ENCODE measurements at regions not wholly inside any gene's neighbourhood (a gene's known extent, or its start where the extent isn't known, plus 50 kb on each side); places are given as distances from the start of the nearest gene placed in this dataset.
A peak's percentile ranks its signal among the peaks of the same experiment; 100 is the strongest.

- DNase-seq, result no peak
Observed at GRCh38 chr12:83827193-83827592, 1085.4 kb downstream of the SLC6A15 start.

- peak in 9 of 51 donors; percentile 1 to 40 (median 4) for DNase-seq
Observed at GRCh38 chr12:83826112-83826511, 1086.5 kb downstream of the SLC6A15 start.

- DNase-seq, result peak in 17 of 51 donors; percentile 2 to 43 (median 21)
Observed at GRCh38 chr12:83823386-83824045, 1089.1 kb downstream of the SLC6A15 start.

- DNase-seq, result no peak
Observed at GRCh38 chr12:83821967-83822366, 1090.6 kb downstream of the SLC6A15 start.

- no peak for DNase-seq
Observed at GRCh38 chr12:83818881-83819280, 1093.7 kb downstream of the SLC6A15 start.

GRCh38 chr12:83817730-83818129 lies 1094.9 kb downstream of the SLC6A15 start:
- no peak for DNase-seq

GRCh38 chr12:83808591-83808990 lies 1104.0 kb downstream of the SLC6A15 start:
- no peak for DNase-seq

GRCh38 chr12:83807871-83808270 lies 1104.7 kb downstream of the SLC6A15 start:
- DNase-seq, result no peak

- no peak for DNase-seq
Observed at GRCh38 chr12:83805873-83806272, 1106.7 kb downstream of the SLC6A15 start.

- DNase-seq, result no peak
Observed at GRCh38 chr12:83805156-83805772, 1107.3 kb downstream of the SLC6A15 start.

GRCh38 chr12:83801972-83802371 lies 1110.6 kb downstream of the SLC6A15 start:
- DNase-seq, result no peak

GRCh38 chr12:83800022-83800421 lies 1112.6 kb downstream of the SLC6A15 start:
- no peak for DNase-seq

- no peak for DNase-seq
Observed at GRCh38 chr12:83796531-83796930, 1109.8 kb downstream of the TMTC2 start.

- DNase-seq, result no peak
Observed at GRCh38 chr12:83793616-83794015, 1106.9 kb downstream of the TMTC2 start.

GRCh38 chr12:83784298-83784890 lies 1097.7 kb downstream of the TMTC2 start:
- no peak for DNase-seq

GRCh38 chr12:83779526-83779925 lies 1092.8 kb downstream of the TMTC2 start:
- DNase-seq, result no peak

GRCh38 chr12:83769151-83769550 lies 1082.4 kb downstream of the TMTC2 start:
- no peak for DNase-seq

- no peak for DNase-seq
Observed at GRCh38 chr12:83767723-83768122, 1081.0 kb downstream of the TMTC2 start.

- DNase-seq, result no peak
Observed at GRCh38 chr12:83763425-83763824, 1076.7 kb downstream of the TMTC2 start.

GRCh38 chr12:83759906-83760305 lies 1073.2 kb downstream of the TMTC2 start:
- DNase-seq, result no peak

- no peak for DNase-seq
Observed at GRCh38 chr12:83758888-83759631, 1072.4 kb downstream of the TMTC2 start.

GRCh38 chr12:83753904-83754303 lies 1067.2 kb downstream of the TMTC2 start:
- DNase-seq, result no peak

Measured in hypothalamus (tissue), 51 donors.